HFF-Myc (cell line): ENCODE measurements at regions not wholly inside any gene's neighbourhood (a gene's known extent, or its start where the extent isn't known, plus 50 kb on each side); places are given as distances from the start of the nearest gene placed in this dataset.

ENCODE experiments used
- DNase-seq: peaks from one replicate; pipeline ENCODE4 v3.0.0-alpha.2; 2011; ENCODE audit warnings: low read depth; ENCODE audit errors: extremely low read depth
- H3K4me3 ChIP-seq: replicated peaks from 2 replicates; pipeline ENCODE4 v1.5.1; 2011; ENCODE audit warnings: low read depth, mild to moderate bottlenecking, control low read depth, low read length
- TF ChIP-seq, protein P1 (sequence below): IDR thresholded peaks from 2 replicates; pipeline ENCODE4 v1.5.1; 2012; ENCODE audit warnings: mild to moderate bottlenecking, low read depth, low read length, control low read depth; ENCODE audit errors: missing control alignments

DNA sequence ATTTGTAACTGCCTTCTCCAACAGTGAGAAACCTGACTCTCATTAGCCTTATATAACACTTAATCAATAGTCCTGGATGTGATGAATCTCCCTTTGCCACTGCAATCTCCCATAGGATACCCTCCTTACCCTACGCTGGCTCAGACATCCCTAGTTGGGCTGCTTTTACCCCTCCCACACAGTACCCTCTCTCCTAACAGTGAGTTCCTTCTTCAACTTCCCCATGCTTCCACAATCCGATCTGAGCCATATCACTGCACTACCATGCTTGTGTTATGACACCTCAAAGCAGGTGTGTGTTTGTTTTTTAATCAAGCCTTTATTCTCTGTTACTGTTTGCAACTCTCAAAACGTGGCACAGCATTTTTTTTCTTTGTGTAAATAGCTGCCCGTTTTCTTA is 60.5 kb upstream of the C9orf72 start:
- no peak for DNase-seq
- H3K4me3 ChIP-seq: no peak overlapping the region
- TF ChIP-seq, protein P1, sequence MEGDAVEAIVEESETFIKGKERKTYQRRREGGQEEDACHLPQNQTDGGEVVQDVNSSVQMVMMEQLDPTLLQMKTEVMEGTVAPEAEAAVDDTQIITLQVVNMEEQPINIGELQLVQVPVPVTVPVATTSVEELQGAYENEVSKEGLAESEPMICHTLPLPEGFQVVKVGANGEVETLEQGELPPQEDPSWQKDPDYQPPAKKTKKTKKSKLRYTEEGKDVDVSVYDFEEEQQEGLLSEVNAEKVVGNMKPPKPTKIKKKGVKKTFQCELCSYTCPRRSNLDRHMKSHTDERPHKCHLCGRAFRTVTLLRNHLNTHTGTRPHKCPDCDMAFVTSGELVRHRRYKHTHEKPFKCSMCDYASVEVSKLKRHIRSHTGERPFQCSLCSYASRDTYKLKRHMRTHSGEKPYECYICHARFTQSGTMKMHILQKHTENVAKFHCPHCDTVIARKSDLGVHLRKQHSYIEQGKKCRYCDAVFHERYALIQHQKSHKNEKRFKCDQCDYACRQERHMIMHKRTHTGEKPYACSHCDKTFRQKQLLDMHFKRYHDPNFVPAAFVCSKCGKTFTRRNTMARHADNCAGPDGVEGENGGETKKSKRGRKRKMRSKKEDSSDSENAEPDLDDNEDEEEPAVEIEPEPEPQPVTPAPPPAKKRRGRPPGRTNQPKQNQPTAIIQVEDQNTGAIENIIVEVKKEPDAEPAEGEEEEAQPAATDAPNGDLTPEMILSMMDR: no peak

DNA sequence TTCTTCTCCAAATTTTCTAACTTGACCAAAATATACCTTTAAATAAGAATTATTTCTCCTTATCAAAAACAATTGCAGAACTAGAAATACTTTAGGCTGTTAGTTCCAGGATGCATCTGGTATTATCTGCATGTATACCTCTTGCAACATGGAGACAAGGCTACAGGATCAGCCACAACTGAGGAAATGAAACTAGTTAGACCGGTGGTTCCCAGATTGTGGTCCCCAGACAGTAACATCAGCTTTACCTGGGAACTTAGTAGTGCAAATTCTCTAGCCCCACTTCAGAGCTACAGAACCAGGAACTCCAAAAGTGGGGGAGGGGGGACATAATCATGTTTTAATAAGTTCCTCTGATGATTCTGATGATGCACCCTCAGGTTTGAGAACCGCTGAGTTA is 61.6 kb upstream of the C9orf72 start:
- no peak for DNase-seq
- TF ChIP-seq, protein P1: no peak
- no peak overlapping the region for H3K4me3 ChIP-seq

DNA sequence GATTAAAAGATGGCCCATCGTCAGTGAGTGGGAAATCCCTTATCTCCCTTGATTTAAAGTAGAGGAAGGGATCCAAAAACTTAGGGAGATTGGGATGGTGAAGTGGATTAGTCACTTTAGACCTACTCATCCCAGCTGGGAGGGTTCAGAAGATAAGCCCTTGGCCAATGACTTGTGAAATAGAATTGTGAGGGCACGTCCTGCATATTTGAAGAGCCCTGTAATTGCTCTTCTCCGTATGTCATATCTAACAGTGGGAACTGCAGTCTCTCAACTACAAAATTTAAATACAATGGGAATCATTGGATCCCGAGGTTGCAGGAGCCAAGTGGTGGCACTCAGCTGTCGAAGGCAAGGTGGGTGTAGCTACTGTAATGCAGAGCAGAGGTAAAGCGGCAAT is 65.4 kb upstream of the C9orf72 start:
- DNase-seq: no peak
- TF ChIP-seq, protein P1: no peak
- no peak overlapping the region for H3K4me3 ChIP-seq

DNA sequence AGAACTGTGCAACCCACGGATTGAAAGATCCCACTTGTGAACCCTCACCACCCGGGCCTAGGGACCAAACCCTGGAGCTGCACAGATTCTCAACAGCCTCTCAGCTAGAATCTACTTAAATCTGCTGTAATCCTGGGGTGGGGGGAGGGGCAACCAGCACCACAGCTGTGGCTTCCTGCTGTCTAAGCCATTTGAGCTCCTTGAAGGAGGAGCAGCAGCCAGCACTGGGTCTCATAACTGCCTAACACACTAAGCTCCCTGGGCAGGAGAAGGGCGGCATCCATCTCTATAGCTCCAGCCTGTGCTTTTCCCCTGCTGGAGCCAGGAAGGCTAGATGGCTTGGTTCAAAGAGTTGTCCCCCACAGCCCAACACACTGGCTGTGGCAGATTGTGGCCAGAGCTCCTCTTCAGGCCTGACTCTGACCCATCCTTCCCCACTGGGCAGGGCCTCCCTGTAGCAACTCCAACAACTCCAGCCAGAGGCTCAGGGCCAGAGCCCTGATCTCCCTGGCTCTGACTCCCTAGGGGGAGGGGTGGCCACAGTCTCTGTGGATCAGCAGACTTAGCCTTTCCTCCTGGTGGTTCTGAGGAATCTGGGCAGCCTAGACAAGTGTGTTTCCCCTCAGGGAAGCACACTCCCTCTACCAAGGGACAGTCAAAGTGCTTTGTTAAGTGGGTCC is 72.0 kb upstream of the C9orf72 start:
- TF ChIP-seq, protein P1: no peak
- DNase-seq: no peak
- no peak overlapping the region for H3K4me3 ChIP-seq

DNA sequence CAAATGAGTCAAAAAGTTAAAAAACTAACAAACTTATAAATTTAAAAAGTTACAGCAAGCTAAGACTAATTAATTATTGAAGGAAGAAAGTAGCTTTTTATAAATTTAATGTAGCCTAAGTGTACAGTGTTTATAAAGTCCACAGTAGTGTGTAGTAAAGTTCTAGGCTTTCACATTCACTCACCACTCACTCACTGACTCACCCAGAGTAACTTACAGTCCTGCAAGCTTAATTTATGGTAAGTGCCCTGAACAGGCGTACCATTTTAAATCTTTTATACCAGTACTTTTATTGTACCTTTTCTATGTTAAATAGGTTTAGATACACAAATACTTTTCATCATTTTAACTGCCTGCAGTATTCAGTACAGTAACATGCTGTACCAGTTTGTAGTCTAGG is 80.0 kb upstream of the C9orf72 start:
- no peak for DNase-seq
- no peak overlapping the region for H3K4me3 ChIP-seq
- TF ChIP-seq, protein P1: no peak

DNA sequence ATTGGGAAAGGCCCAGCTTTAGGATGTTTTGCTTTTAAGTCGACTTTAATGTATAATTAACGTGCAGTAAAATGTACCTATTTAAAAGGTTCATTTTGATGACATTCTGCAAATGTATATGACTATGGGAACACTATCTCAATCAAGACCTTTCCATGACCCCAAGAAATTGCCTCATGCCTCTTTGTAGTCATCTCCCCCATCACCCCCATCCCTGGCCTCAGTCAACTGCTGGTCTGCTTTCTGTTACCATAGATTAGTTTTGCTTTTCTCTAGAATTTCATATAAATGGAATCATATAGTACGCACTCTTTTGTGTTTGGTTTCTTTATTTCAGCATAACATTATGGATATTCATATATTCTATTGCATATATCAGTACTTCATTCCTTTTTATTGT is 80.7 kb upstream of the C9orf72 start:
- DNase-seq: no peak
- TF ChIP-seq, protein P1: no peak
- H3K4me3 ChIP-seq: no peak overlapping the region
